Liver (tissue), 8 donors: ENCODE measurements at regions not wholly inside any gene's neighbourhood (a gene's known extent, or its start where the extent isn't known, plus 50 kb on each side); places are given as distances from the start of the nearest gene placed in this dataset.

ENCODE experiments used
- DNase-seq: peaks from one replicate; pipeline ENCODE4 v3.0.0-alpha.2; 2017; ENCODE audit warnings: low spot score
- H3K27ac ChIP-seq, 2 donors: one replicate each; pipeline ENCODE4 v1.7.0; 2013; ENCODE audit warnings: inconsistent platforms in 2 of 2, low read length in 2 of 2, control low read depth in 1 of 2, low read depth in 1 of 2, mild to moderate bottlenecking in 1 of 2
- H3K27me3 ChIP-seq, 4 donors: one replicate each; pipeline versions ENCODE4 v1.6.1 to v1.7.0; 2013; ENCODE audit warnings: low read length in 3 of 4, inconsistent platforms in 1 of 4, mild to moderate bottlenecking in 1 of 4, moderate library complexity in 1 of 4; ENCODE audit not compliant: control insufficient read depth in 4 of 4, insufficient read depth in 4 of 4
- H3K36me3 ChIP-seq, 4 donors: one replicate each; pipeline versions ENCODE4 v1.6.1 to v1.7.0; 2013; ENCODE audit warnings: low read length in 3 of 4, mild to moderate bottlenecking in 3 of 4, low read depth in 1 of 4, moderate library complexity in 1 of 4; ENCODE audit not compliant: control insufficient read depth in 4 of 4, insufficient read depth in 3 of 4
- H3K4me1 ChIP-seq, 4 donors: one replicate each; pipeline versions ENCODE4 v1.6.1 to v1.7.0; 2013; ENCODE audit warnings: low read length in 3 of 4, mild to moderate bottlenecking in 3 of 4, moderate library complexity in 1 of 4; ENCODE audit not compliant: control insufficient read depth in 4 of 4, insufficient read depth in 4 of 4
- H3K4me3 ChIP-seq, 3 donors: one replicate each; pipeline versions ENCODE4 v1.6.1 to v1.7.0; 2013; ENCODE audit warnings: low read length in 3 of 3, control low read depth in 1 of 3, low read depth in 1 of 3, mild to moderate bottlenecking in 1 of 3
- H3K9ac ChIP-seq, 2 donors: one replicate each; pipeline ENCODE4 v1.7.0; 2013; ENCODE audit warnings: low read length in 2 of 2, mild to moderate bottlenecking in 2 of 2, moderate library complexity in 2 of 2, control low read depth in 1 of 2, low read depth in 1 of 2
- H3K9me3 ChIP-seq, 4 donors: one replicate each; pipeline versions ENCODE4 v1.6.1 to v1.7.0; 2013; ENCODE audit warnings: low read length in 3 of 4; ENCODE audit not compliant: control insufficient read depth in 4 of 4
- CTCF ChIP-seq: fragments of 150-350 bp; IDR thresholded peaks from 2 replicates; pipeline ENCODE4 v1.5.1; 2017; ENCODE audit warnings: improper control_type of control experiment, low read depth, low read length; ENCODE audit not compliant: missing input control
- FOXA2 ChIP-seq: IDR thresholded peaks from 2 replicates; pipeline ENCODE4 v1.6.1; 2016; ENCODE audit warnings: antibody characterized with exemption
- GABPA ChIP-seq, 2 donors: IDR thresholded peaks in 1 of 2; conservative IDR thresholded peaks in 1 of 2; 2 replicates each; pipeline ENCODE4 v1.6.1; 2016; ENCODE audit warnings: antibody characterized with exemption in 2 of 2, mild to moderate bottlenecking in 1 of 2, moderate library complexity in 1 of 2
- HNF4A ChIP-seq, 2 donors: conservative IDR thresholded peaks; 2 replicates each; pipeline ENCODE4 v1.6.1; 2016; ENCODE audit warnings: antibody characterized with exemption in 2 of 2, mild to moderate bottlenecking in 2 of 2
- JUND ChIP-seq, 2 donors: IDR thresholded peaks; 2 replicates each; pipeline ENCODE4 v1.6.1; 2016; ENCODE audit warnings: antibody characterized with exemption in 2 of 2
- MAX ChIP-seq: IDR thresholded peaks from 2 replicates; pipeline ENCODE4 v1.6.1; 2016; ENCODE audit warnings: antibody characterized with exemption
- NR2F2 ChIP-seq: IDR thresholded peaks from 2 replicates; pipeline ENCODE4 v1.6.1; 2016; ENCODE audit warnings: antibody characterized with exemption
- RAD21 ChIP-seq, 2 donors: IDR thresholded peaks; 2 replicates each; pipeline ENCODE4 v1.6.1; 2016; ENCODE audit warnings: antibody characterized with exemption in 2 of 2, mild to moderate bottlenecking in 2 of 2
- REST ChIP-seq: IDR thresholded peaks from 2 replicates; pipeline ENCODE4 v1.6.1; 2016; ENCODE audit warnings: antibody characterized with exemption, mild to moderate bottlenecking
- SP1 ChIP-seq: IDR thresholded peaks from 2 replicates; pipeline ENCODE4 v1.6.1; 2018; ENCODE audit warnings: antibody characterized with exemption, mild to moderate bottlenecking
- TAF1 ChIP-seq: conservative IDR thresholded peaks from 2 replicates; pipeline ENCODE4 v1.6.1; 2016; ENCODE audit warnings: antibody characterized with exemption, mild to moderate bottlenecking
- YY1 ChIP-seq: IDR thresholded peaks from 2 replicates; pipeline ENCODE4 v1.6.1; 2016; ENCODE audit warnings: antibody characterized with exemption, mild to moderate bottlenecking
- ZBTB33 ChIP-seq: IDR thresholded peaks from 2 replicates; pipeline ENCODE4 v1.6.1; 2016; ENCODE audit warnings: antibody characterized with exemption
- WGBS: extraction: QIAGEN DNeasy Blood & Tissue Kit; methylation state at CpG from one replicate; pipeline ENCODE4 v1.1.7; 2013; 5-methylcytosine and 5-hydroxymethylcytosine counted together
- donor health status: healthy.
- donor health status: healthy.
- donor health status: healthy.
- donor health status: healthy.
- donor health status: healthy.

GRCh38 chr14:100662879-100663760, 63.6 kb upstream of the DLK1 start:
- peak; percentile 84 for DNase-seq
- H3K36me3 ChIP-seq = no peaks in the 10 kb centered on the region
- TF ChIP-seq REST = peak; percentile 82
- TF ChIP-seq JUND (IDR thresholded peaks at IDR 0.05) = no peak
- peak; percentile 76 to 83 for TF ChIP-seq GABPA (IDR thresholded peaks at IDR 0.05 in 1 of 2, conservative IDR thresholded peaks at IDR 0.05 in 1 of 2)
- TF ChIP-seq TAF1 = no peak
- TF ChIP-seq RAD21 (IDR thresholded peaks at IDR 0.05) = peak; percentile 76 to 83
- no peak for TF ChIP-seq NR2F2
- TF ChIP-seq CTCF = peak; percentile 84
- H3K9ac ChIP-seq = no peak overlapping the region
- no peaks in the 10 kb centered on the region for H3K9me3 ChIP-seq
- WGBS = 39% methylated on average over 21 of the region's 21 CpGs
- no peaks in the 10 kb centered on the region for H3K27me3 ChIP-seq
- H3K27ac ChIP-seq = no peak overlapping the region
- H3K4me3 ChIP-seq = no peak overlapping the region
- peaks cover 2 to 7% (median 5%) of the 10 kb centered on the region in 4 donors for H3K4me1 ChIP-seq

- peaks cover 2 to 10% (median 5%) of the 10 kb centered on the region in 4 donors for H3K4me1 ChIP-seq
- no peak for TF ChIP-seq NR2F2
- TF ChIP-seq GABPA (IDR thresholded peaks at IDR 0.05 in 1 of 2, conservative IDR thresholded peaks at IDR 0.05 in 1 of 2) = no peak
- TF ChIP-seq HNF4A (conservative IDR thresholded peaks at IDR 0.05) = no peak
- TF ChIP-seq SP1 = no peak
- TF ChIP-seq RAD21 (IDR thresholded peaks at IDR 0.05) = no peak
- no peak for TF ChIP-seq FOXA2
- TF ChIP-seq MAX = no peak
- TF ChIP-seq YY1 = no peak
- TF ChIP-seq TAF1 = no peak
- TF ChIP-seq ZBTB33 = no peak
- H3K9ac ChIP-seq = no peak overlapping the region
- WGBS = 80% methylated on average over 3 of the region's 3 CpGs
- H3K4me3 ChIP-seq = no peak overlapping the region
- no peak for DNase-seq
- H3K36me3 ChIP-seq = no peaks in the 10 kb centered on the region
- H3K9me3 ChIP-seq = no peaks in the 10 kb centered on the region
- no peak overlapping the region for H3K27ac ChIP-seq
- H3K27me3 ChIP-seq = no peaks in the 10 kb centered on the region
Measured at GRCh38 chr14:100663761-100664052, 63.0 kb upstream of the DLK1 start.
